ENCODE measurements at regions not wholly inside any gene's neighbourhood (a gene's known extent, or its start where the extent isn't known, plus 50 kb on each side); places are given as distances from the start of the nearest gene placed in this dataset.
"Not testable (repeated sequence)": the region's sequence is repeated elsewhere in the genome, so short reads cannot be mapped to it uniquely, and the experiment has no call there.

GRCh38 chr2:235227590-235227989, 266.3 kb upstream of the AGAP1 start:
- Mint-ChIP-seq H3K27me3 (peaks cover 2% of the 10 kb centered on the region), H3K4me1 (ENCODE audit: low read depth) (no peaks in the 10 kb centered on the region), H3K9me3 (no peaks in the 10 kb centered on the region), H3K27ac (no peak overlapping the region), H3K36me3 (ENCODE audit: low read depth) (no peaks in the 10 kb centered on the region), H3K4me3 (no peak overlapping the region)
- intact Hi-C loops (cut with micrococcal nuclease), result no loop called here

DNA sequence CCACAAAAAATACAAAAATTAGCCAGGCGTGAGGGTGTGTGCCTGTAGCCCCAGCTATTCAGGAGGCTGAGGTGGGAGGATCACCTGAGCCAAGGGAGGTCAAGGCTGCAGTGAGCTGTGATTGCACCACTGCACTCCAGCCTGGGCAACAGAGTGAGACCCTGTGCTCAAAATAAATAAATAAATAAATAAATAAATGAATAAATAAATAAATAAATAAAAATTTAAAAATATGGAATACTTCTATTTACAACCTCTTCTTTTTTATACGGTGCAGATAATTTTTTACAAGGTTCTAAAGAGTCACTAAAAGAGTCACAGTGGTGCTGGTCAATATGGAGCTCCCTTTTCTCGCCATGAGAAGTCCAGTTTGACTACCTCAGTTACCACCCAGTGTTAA, 265.4 kb upstream of the AGAP1 start:
- H3K9me3 Mint-ChIP-seq; H3K27me3 Mint-ChIP-seq; H3K4me1 Mint-ChIP-seq (ENCODE audit: low read depth); H3K4me3 Mint-ChIP-seq; H3K36me3 Mint-ChIP-seq (ENCODE audit: low read depth); H3K27ac Mint-ChIP-seq; intact Hi-C loops (cut with micrococcal nuclease): not testable (repeated sequence)

GRCh38 chr2:235229236-235229635, 264.6 kb upstream of the AGAP1 start:
- Mint-ChIP-seq H3K4me3 (no peak overlapping the region), H3K9me3 (no peaks in the 10 kb centered on the region), H3K27ac (no peak overlapping the region), H3K27me3 (no peaks in the 10 kb centered on the region), H3K36me3 (ENCODE audit: low read depth) (no peaks in the 10 kb centered on the region), H3K4me1 (ENCODE audit: low read depth) (no peaks in the 10 kb centered on the region)
- intact Hi-C loops (cut with micrococcal nuclease), result no loop called here

GRCh38 chr2:235230821-235231601, 262.8 kb upstream of the AGAP1 start:
- no peaks in the 10 kb centered on the region for H3K27me3 Mint-ChIP-seq
- intact Hi-C loops (cut with micrococcal nuclease), result no loop called here
- no peaks in the 10 kb centered on the region for H3K36me3 Mint-ChIP-seq (ENCODE audit: low read depth)
- H3K4me3 Mint-ChIP-seq, result no peak overlapping the region
- no peaks in the 10 kb centered on the region for H3K9me3 Mint-ChIP-seq
- H3K27ac Mint-ChIP-seq, result no peak overlapping the region
- no peaks in the 10 kb centered on the region for H3K4me1 Mint-ChIP-seq (ENCODE audit: low read depth)

- Mint-ChIP-seq H3K36me3 (ENCODE audit: low read depth) (no peaks in the 10 kb centered on the region), H3K4me1 (ENCODE audit: low read depth) (no peaks in the 10 kb centered on the region), H3K9me3 (no peaks in the 10 kb centered on the region), H3K27me3 (no peaks in the 10 kb centered on the region), H3K4me3 (no peak overlapping the region), H3K27ac (no peak overlapping the region)
- intact Hi-C loops (cut with micrococcal nuclease), result no loop called here
Observed at GRCh38 chr2:235232449-235233433, 261.1 kb upstream of the AGAP1 start.

- Mint-ChIP-seq H3K4me3 (no peak overlapping the region), H3K27ac (no peak overlapping the region), H3K36me3 (ENCODE audit: low read depth) (no peaks in the 10 kb centered on the region), H3K4me1 (ENCODE audit: low read depth) (no peaks in the 10 kb centered on the region), H3K9me3 (no peaks in the 10 kb centered on the region), H3K27me3 (peaks cover 2% of the 10 kb centered on the region)
- intact Hi-C loops (cut with micrococcal nuclease), result no loop called here
Observed at GRCh38 chr2:235234736-235235135, 259.1 kb upstream of the AGAP1 start.

GRCh38 chr2:235235977-235236767, 257.7 kb upstream of the AGAP1 start:
- intact Hi-C loops (cut with micrococcal nuclease), result no loop called here
- H3K4me1 Mint-ChIP-seq (ENCODE audit: low read depth), result no peaks in the 10 kb centered on the region
- no peaks in the 10 kb centered on the region for H3K36me3 Mint-ChIP-seq (ENCODE audit: low read depth)
- H3K27ac Mint-ChIP-seq, result no peak overlapping the region
- H3K4me3 Mint-ChIP-seq, result no peak overlapping the region
- H3K9me3 Mint-ChIP-seq, result no peaks in the 10 kb centered on the region
- peaks cover 2% of the 10 kb centered on the region for H3K27me3 Mint-ChIP-seq

DNA sequence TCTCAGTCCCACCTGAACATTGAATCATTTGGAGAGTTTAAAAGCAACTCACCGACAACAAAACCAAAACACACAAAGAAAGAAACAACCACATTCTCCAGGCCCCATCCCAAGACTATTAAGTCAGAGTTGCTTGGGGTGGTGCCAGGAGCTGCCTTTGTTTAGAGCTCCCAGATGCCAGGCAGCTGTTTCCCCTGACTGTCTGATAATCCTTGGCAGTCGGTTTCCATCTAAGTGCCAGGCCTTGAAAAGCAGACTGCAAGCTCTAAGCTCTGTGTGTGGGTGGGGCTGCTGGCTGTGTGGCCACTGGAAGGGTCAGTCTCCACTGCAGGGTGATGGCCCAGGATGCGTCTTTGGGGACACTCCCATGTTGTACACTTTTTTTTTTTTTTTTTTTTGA, 255.3 kb upstream of the AGAP1 start:
- Mint-ChIP-seq H3K27me3 (peaks cover 3% of the 10 kb centered on the region), H3K27ac (no peak overlapping the region), H3K4me3 (no peak overlapping the region), H3K36me3 (ENCODE audit: low read depth) (no peaks in the 10 kb centered on the region), H3K4me1 (ENCODE audit: low read depth) (no peaks in the 10 kb centered on the region), H3K9me3 (no peaks in the 10 kb centered on the region)
- intact Hi-C loops (cut with micrococcal nuclease), result no loop called here

DNA sequence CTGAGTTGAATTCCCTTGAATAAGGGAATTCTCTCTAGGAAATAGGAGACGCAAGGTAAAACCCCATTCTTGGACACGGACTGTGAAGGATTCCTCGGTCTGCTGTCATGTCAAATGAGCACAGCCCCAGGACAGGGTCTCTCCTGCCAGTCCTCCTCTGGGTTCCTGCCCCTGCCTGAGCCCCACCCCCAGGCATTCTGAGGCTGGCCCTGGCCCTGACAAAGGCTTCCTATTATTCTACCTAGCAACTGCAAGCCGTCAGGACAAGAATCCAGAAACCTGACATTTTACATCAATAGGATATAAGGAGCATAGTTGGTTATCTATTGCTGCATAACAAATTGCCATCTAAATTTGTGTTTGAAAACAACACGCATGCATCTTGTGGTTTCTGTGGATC, 253.3 kb upstream of the AGAP1 start:
- H3K27ac Mint-ChIP-seq, result no peak overlapping the region
- H3K9me3 Mint-ChIP-seq, result no peaks in the 10 kb centered on the region
- H3K4me1 Mint-ChIP-seq (ENCODE audit: low read depth), result no peaks in the 10 kb centered on the region
- no peak overlapping the region for H3K4me3 Mint-ChIP-seq
- no peaks in the 10 kb centered on the region for H3K36me3 Mint-ChIP-seq (ENCODE audit: low read depth)
- peaks cover 3% of the 10 kb centered on the region for H3K27me3 Mint-ChIP-seq
- intact Hi-C loops (cut with micrococcal nuclease), result no loop called here

- H3K9me3 Mint-ChIP-seq, result no peaks in the 10 kb centered on the region
- H3K4me3 Mint-ChIP-seq, result no peak overlapping the region
- H3K27ac Mint-ChIP-seq, result no peak overlapping the region
- peaks cover 3% of the 10 kb centered on the region for H3K27me3 Mint-ChIP-seq
- intact Hi-C loops (cut with micrococcal nuclease), result no loop called here
- H3K4me1 Mint-ChIP-seq (ENCODE audit: low read depth), result no peaks in the 10 kb centered on the region
- no peaks in the 10 kb centered on the region for H3K36me3 Mint-ChIP-seq (ENCODE audit: low read depth)
Observed at GRCh38 chr2:235244255-235245220, 249.3 kb upstream of the AGAP1 start.

DNA sequence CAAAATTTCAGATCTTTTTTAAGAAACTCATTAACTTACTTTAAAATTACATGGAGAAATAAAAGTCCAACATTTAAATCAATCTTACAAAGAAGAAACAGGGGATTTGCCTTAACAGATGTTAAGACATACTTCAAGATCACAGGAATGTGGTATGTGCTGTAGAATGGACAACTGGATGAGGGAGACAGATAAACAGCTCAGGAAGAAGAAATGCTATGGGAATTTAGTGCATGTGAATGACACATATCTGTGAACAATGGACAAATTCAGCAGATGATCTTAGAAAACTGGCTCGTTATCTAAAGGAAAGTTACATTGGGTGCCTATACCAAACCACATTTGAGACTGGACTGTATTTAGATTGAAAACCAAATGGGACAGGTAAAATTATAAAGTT, 246.8 kb upstream of the AGAP1 start:
- Mint-ChIP-seq H3K9me3 (no peaks in the 10 kb centered on the region), H3K4me3 (no peak overlapping the region), H3K4me1 (ENCODE audit: low read depth) (no peaks in the 10 kb centered on the region), H3K27me3 (peaks cover 1% of the 10 kb centered on the region), H3K36me3 (ENCODE audit: low read depth) (no peaks in the 10 kb centered on the region), H3K27ac (no peak overlapping the region)
- intact Hi-C loops (cut with micrococcal nuclease), result no loop called here

DNA sequence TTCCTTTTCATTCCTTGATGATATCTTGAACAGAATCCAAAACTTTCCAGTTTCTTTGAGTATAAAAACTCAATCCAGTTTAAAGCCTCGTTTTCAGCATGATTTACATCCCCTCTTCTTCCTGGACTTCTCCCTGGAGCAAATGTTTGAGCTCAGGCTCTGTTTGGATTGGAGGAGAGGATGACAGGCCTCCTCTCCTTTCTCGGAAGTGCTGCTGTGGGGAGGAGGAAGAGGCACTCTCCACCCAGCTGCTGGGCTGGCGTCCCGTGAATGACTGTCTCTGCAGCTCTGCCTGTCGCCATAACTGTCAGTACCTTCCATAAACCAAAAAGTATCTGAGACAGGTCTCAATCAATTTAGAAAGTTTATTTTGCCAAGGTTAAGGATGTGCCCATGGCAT, 238.2 kb upstream of the AGAP1 start:
- H3K4me3 Mint-ChIP-seq, result no peak overlapping the region
- peaks cover 14% of the 10 kb centered on the region for H3K27me3 Mint-ChIP-seq
- H3K9me3 Mint-ChIP-seq, result no peaks in the 10 kb centered on the region
- no peaks in the 10 kb centered on the region for H3K4me1 Mint-ChIP-seq (ENCODE audit: low read depth)
- no peaks in the 10 kb centered on the region for H3K36me3 Mint-ChIP-seq (ENCODE audit: low read depth)
- no peak overlapping the region for H3K27ac Mint-ChIP-seq
- intact Hi-C loops (cut with micrococcal nuclease), result no loop called here

GRCh38 chr2:235257590-235257989, 236.3 kb upstream of the AGAP1 start:
- Mint-ChIP-seq H3K27me3 (peaks cover 17% of the 10 kb centered on the region), H3K36me3 (ENCODE audit: low read depth) (no peaks in the 10 kb centered on the region), H3K9me3 (no peaks in the 10 kb centered on the region), H3K27ac (no peak overlapping the region), H3K4me3 (no peak overlapping the region), H3K4me1 (ENCODE audit: low read depth) (no peaks in the 10 kb centered on the region)
- intact Hi-C loops (cut with micrococcal nuclease), result no loop called here
